Chondrocyte (in vitro differentiated cells): ENCODE measurements at regions not wholly inside any gene's neighbourhood (a gene's known extent, or its start where the extent isn't known, plus 50 kb on each side); places are given as distances from the start of the nearest gene placed in this dataset.

ENCODE experiments used
- DNase-seq: peaks from one replicate; pipeline ENCODE4 v3.0.0; 2021; ENCODE audit warnings: mixed read lengths, low spot score
- H3K27ac Mint-ChIP-seq: one replicate; pipeline ENCODE4 v1.8.0; 2021; ENCODE audit warnings: mild to moderate bottlenecking, moderate library complexity, mixed read lengths; ENCODE audit not compliant: unreplicated experiment
- H3K27me3 Mint-ChIP-seq: 2 replicates; pipeline ENCODE4 v1.8.0; 2021; ENCODE audit warnings: low read depth, mixed read lengths
- H3K36me3 Mint-ChIP-seq: 2 replicates; pipeline ENCODE4 v1.8.0; 2021; ENCODE audit warnings: low read depth, mixed read lengths
- H3K4me1 Mint-ChIP-seq: 2 replicates; pipeline ENCODE4 v1.8.0; 2021; ENCODE audit warnings: low read depth, mild to moderate bottlenecking, mixed read lengths
- H3K4me3 Mint-ChIP-seq: one replicate; pipeline ENCODE4 v1.8.0; 2021; ENCODE audit warnings: mild to moderate bottlenecking, moderate library complexity, mixed read lengths; ENCODE audit not compliant: unreplicated experiment
- H3K9me3 Mint-ChIP-seq: 2 replicates; pipeline ENCODE4 v1.8.0; 2021; ENCODE audit warnings: low read depth, mixed read lengths
- CTCF ChIP-seq: fragments of 200-600 bp; sonication (generic); IDR thresholded peaks from 2 replicates; pipeline ENCODE4 v1.5.0; 2021; ENCODE audit warnings: antibody characterized with exemption, mild to moderate bottlenecking, moderate library complexity

GRCh38 chr2:223537115-223537514, 65.0 kb downstream of the SCG2 start:
- no peaks in the 10 kb centered on the region for H3K27me3 Mint-ChIP-seq
- no peak for DNase-seq
- peak overlapping the region; percentile 15 for H3K27ac Mint-ChIP-seq
- no peaks in the 10 kb centered on the region for H3K9me3 Mint-ChIP-seq
- H3K4me3 Mint-ChIP-seq: no peak overlapping the region
- H3K36me3 Mint-ChIP-seq: no peaks in the 10 kb centered on the region
- no peak for TF ChIP-seq CTCF
- H3K4me1 Mint-ChIP-seq: peaks cover 48% of the 10 kb centered on the region

GRCh38 chr2:223537651-223538601, 64.2 kb downstream of the SCG2 start:
- TF ChIP-seq CTCF: no peak
- Mint-ChIP-seq H3K9me3 (no peaks in the 10 kb centered on the region), H3K4me3 (peak overlapping the region; percentile 32), H3K4me1 (peaks cover 43% of the 10 kb centered on the region), H3K36me3 (no peaks in the 10 kb centered on the region), H3K27ac (peak overlapping the region; percentile 92), H3K27me3 (no peaks in the 10 kb centered on the region)
- DNase-seq: no peak

- peak overlapping the region; percentile 58 for H3K27ac Mint-ChIP-seq
- TF ChIP-seq CTCF: no peak
- no peaks in the 10 kb centered on the region for H3K27me3 Mint-ChIP-seq
- no peak overlapping the region for H3K4me3 Mint-ChIP-seq
- H3K4me1 Mint-ChIP-seq: peaks cover 43% of the 10 kb centered on the region
- H3K9me3 Mint-ChIP-seq: no peaks in the 10 kb centered on the region
- H3K36me3 Mint-ChIP-seq: no peaks in the 10 kb centered on the region
- DNase-seq: no peak
Measured at GRCh38 chr2:223538920-223539440, 63.2 kb downstream of the SCG2 start.

- no peak overlapping the region for H3K4me3 Mint-ChIP-seq
- no peak for DNase-seq
- H3K27me3 Mint-ChIP-seq: no peaks in the 10 kb centered on the region
- peak overlapping the region; percentile 65 for H3K27ac Mint-ChIP-seq
- no peaks in the 10 kb centered on the region for H3K9me3 Mint-ChIP-seq
- H3K4me1 Mint-ChIP-seq: peaks cover 41% of the 10 kb centered on the region
- H3K36me3 Mint-ChIP-seq: no peaks in the 10 kb centered on the region
- TF ChIP-seq CTCF: no peak
Measured at GRCh38 chr2:223541546-223541945, 60.6 kb downstream of the SCG2 start.

- Mint-ChIP-seq H3K27ac (no peak overlapping the region), H3K27me3 (no peaks in the 10 kb centered on the region), H3K4me1 (peaks cover 31% of the 10 kb centered on the region), H3K36me3 (no peaks in the 10 kb centered on the region), H3K4me3 (no peak overlapping the region), H3K9me3 (no peaks in the 10 kb centered on the region)
- DNase-seq: no peak
- no peak for TF ChIP-seq CTCF
Measured at GRCh38 chr2:223542501-223542900, 59.7 kb downstream of the SCG2 start.
